ENCODE measurements at regions not wholly inside any gene's neighbourhood (a gene's known extent, or its start where the extent isn't known, plus 50 kb on each side); places are given as distances from the start of the nearest gene placed in this dataset.
"Not testable (repeated sequence)": the region's sequence is repeated elsewhere in the genome, so short reads cannot be mapped to it uniquely, and the experiment has no call there.

DNA sequence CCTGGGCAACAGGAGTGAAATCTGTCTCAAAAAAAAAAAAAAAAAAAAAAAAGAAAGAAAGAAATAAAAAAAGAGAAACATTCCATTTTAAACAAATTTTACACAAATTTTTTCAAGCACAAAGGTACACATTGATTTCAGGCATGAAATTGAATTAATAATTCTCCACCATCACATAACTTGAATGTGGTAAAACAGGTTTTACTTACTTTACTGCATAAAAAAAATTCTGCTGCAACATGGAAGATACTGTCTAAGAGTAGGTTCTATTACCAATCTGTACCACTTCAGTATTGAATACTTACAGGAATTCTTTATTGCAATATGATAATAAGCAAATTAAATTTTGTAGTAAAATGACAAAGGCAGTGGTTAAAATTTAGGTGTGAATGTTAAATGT, 271.6 kb upstream of the ARSJ start:
- H3K27me3 ChIP-seq (ENCODE audit: control insufficient read depth, insufficient read depth, low read length): no peaks in the 10 kb centered on the region
- no peaks in the 10 kb centered on the region for H4K20me1 ChIP-seq (ENCODE audit: control insufficient read depth, extremely low read depth, insufficient read depth, low read length)
- no peaks in the 10 kb centered on the region for H3K36me3 ChIP-seq (ENCODE audit: control insufficient read depth, insufficient read depth, low read length)
- TF ChIP-seq EZH2 (IDR thresholded peaks at IDR 0.05; ENCODE audit: low read length, missing control alignments): no peak
- no peaks in the 10 kb centered on the region for H3K4me1 ChIP-seq (ENCODE audit: control insufficient read depth, extremely low read depth, insufficient read depth, low read length)
- no peaks in the 10 kb centered on the region for H3K79me2 ChIP-seq (ENCODE audit: control insufficient read depth, insufficient read depth, low read length)
- H3K27ac ChIP-seq (ENCODE audit: insufficient read depth, low read length): no peak overlapping the region
- H2AFZ ChIP-seq (ENCODE audit: low read length): no peak overlapping the region
- no peak overlapping the region for H3K9ac ChIP-seq (ENCODE audit: insufficient read depth, low read length)
- no peaks in the 10 kb centered on the region for H3K9me3 ChIP-seq (ENCODE audit: control insufficient read depth, insufficient read depth, low read depth, low read length)
- no peak overlapping the region for H3K4me3 ChIP-seq (replicated peaks in 1 of 4; ENCODE audit: control extremely low read depth in 1 of 4, insufficient read depth in 1 of 4, low read depth in 3 of 4, low read length in 4 of 4)
- no peak for DNase-seq (ENCODE audit: low read depth in 2 of 2)
- no peak overlapping the region for H3K4me2 ChIP-seq (ENCODE audit: extremely low read depth, insufficient read depth, low read length)

DNA sequence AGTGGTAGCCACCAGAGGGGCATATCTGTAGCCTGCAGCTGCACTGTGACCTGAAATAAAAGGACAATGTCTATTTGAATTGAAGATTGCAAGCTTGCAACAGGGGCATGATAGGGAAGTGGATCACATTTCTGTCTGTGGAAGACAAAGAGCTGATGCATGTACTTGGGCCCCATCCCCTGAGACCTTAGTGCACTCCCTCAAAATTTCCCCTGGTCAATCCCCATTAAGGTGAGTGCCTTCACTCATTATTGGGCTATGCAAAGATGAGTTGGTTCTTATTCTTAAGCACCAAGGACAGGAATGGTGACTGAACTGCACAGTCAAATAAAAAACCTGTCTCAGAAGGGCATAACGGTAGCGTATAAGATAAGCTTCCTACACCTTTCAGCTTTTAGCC, 273.1 kb upstream of the ARSJ start:
- no peaks in the 10 kb centered on the region for H3K79me2 ChIP-seq (ENCODE audit: control insufficient read depth, insufficient read depth, low read length)
- H3K4me3 ChIP-seq (replicated peaks in 1 of 4; ENCODE audit: control extremely low read depth in 1 of 4, insufficient read depth in 1 of 4, low read depth in 3 of 4, low read length in 4 of 4): no peak overlapping the region
- no peak overlapping the region for H3K9ac ChIP-seq (ENCODE audit: insufficient read depth, low read length)
- TF ChIP-seq, protein P1, sequence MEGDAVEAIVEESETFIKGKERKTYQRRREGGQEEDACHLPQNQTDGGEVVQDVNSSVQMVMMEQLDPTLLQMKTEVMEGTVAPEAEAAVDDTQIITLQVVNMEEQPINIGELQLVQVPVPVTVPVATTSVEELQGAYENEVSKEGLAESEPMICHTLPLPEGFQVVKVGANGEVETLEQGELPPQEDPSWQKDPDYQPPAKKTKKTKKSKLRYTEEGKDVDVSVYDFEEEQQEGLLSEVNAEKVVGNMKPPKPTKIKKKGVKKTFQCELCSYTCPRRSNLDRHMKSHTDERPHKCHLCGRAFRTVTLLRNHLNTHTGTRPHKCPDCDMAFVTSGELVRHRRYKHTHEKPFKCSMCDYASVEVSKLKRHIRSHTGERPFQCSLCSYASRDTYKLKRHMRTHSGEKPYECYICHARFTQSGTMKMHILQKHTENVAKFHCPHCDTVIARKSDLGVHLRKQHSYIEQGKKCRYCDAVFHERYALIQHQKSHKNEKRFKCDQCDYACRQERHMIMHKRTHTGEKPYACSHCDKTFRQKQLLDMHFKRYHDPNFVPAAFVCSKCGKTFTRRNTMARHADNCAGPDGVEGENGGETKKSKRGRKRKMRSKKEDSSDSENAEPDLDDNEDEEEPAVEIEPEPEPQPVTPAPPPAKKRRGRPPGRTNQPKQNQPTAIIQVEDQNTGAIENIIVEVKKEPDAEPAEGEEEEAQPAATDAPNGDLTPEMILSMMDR (conservative IDR thresholded peaks at IDR 0.05 in 1 of 2, IDR thresholded peaks at IDR 0.05 in 1 of 2; ENCODE audit: low read depth in 1 of 2, low read length in 2 of 2): no peak
- no peak for TF ChIP-seq EZH2 (IDR thresholded peaks at IDR 0.05; ENCODE audit: low read length, missing control alignments)
- H3K4me1 ChIP-seq (ENCODE audit: control insufficient read depth, extremely low read depth, insufficient read depth, low read length): no peaks in the 10 kb centered on the region
- H3K36me3 ChIP-seq (ENCODE audit: control insufficient read depth, insufficient read depth, low read length): no peaks in the 10 kb centered on the region
- no peak overlapping the region for H3K27ac ChIP-seq (ENCODE audit: insufficient read depth, low read length)
- H3K27me3 ChIP-seq (ENCODE audit: control insufficient read depth, insufficient read depth, low read length): no peaks in the 10 kb centered on the region
- DNase-seq (ENCODE audit: low read depth in 2 of 2): no peak
- H3K4me2 ChIP-seq (ENCODE audit: extremely low read depth, insufficient read depth, low read length): no peak overlapping the region
- no peaks in the 10 kb centered on the region for H3K9me3 ChIP-seq (ENCODE audit: control insufficient read depth, insufficient read depth, low read depth, low read length)
- H4K20me1 ChIP-seq (ENCODE audit: control insufficient read depth, extremely low read depth, insufficient read depth, low read length): no peaks in the 10 kb centered on the region
- no peak overlapping the region for H2AFZ ChIP-seq (ENCODE audit: low read length)

DNA sequence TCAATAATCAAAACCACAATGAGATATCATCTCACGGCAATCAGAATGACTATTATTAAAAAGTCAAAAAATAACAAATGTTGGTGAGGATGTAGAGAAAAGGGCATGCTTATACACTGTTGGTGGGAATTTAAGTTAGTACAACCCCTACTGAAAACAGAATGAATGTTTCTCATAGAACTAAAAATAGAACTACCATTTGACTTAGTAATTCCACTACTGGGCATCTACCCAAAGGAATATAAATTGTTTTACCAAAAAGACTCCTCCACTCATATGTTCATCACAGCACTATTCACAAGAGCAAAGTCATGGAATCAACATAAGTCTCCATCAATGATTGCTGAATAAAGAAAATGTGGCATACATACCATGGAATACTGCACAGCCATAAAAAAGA, 278.1 kb upstream of the ARSJ start:
- Histone ChIP-seq H3K27me3 (ENCODE audit: control insufficient read depth, insufficient read depth, low read length) (no peaks in the 10 kb centered on the region), H3K4me2 (ENCODE audit: extremely low read depth, insufficient read depth, low read length) (no peak overlapping the region), H4K20me1 (ENCODE audit: control insufficient read depth, extremely low read depth, insufficient read depth, low read length) (no peaks in the 10 kb centered on the region), H3K36me3 (ENCODE audit: control insufficient read depth, insufficient read depth, low read length) (no peaks in the 10 kb centered on the region), H2AFZ (ENCODE audit: low read length) (no peak overlapping the region), H3K4me1 (ENCODE audit: control insufficient read depth, extremely low read depth, insufficient read depth, low read length) (no peaks in the 10 kb centered on the region), H3K4me3 (replicated peaks in 1 of 4; ENCODE audit: control extremely low read depth in 1 of 4, insufficient read depth in 1 of 4, low read depth in 3 of 4, low read length in 4 of 4) (no peak overlapping the region), H3K27ac (ENCODE audit: insufficient read depth, low read length) (no peak overlapping the region), H3K9me3 (ENCODE audit: control insufficient read depth, insufficient read depth, low read depth, low read length) (no peaks in the 10 kb centered on the region), H3K79me2 (ENCODE audit: control insufficient read depth, insufficient read depth, low read length) (no peaks in the 10 kb centered on the region), H3K9ac (ENCODE audit: insufficient read depth, low read length) (no peak overlapping the region)
- DNase-seq (ENCODE audit: low read depth in 2 of 2): peak; percentile 70 to 76
- TF ChIP-seq, protein P1 (conservative IDR thresholded peaks at IDR 0.05 in 1 of 2, IDR thresholded peaks at IDR 0.05 in 1 of 2; ENCODE audit: low read depth in 1 of 2, low read length in 2 of 2): no peak
- no peak for TF ChIP-seq EZH2 (IDR thresholded peaks at IDR 0.05; ENCODE audit: low read length, missing control alignments)

DNA sequence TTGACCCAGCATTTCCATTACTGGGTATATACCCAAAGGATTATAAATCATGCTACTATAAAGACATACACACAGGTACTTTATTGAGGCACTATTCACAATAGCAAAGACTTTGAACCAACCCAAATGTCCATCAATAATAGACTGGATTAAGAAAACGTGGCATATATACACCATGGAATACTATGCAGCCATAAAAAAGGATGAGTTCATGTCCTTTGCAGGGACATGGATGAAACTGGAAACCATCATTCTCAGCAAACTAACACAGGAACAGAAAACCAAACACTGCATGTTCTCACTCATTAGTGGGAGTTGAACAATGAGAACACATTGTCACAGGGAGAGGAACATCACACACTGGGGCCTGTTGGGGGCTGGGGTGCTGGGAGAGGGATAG, 283.0 kb upstream of the ARSJ start:
- not testable (repeated sequence) for H3K79me2 ChIP-seq (ENCODE audit: control insufficient read depth, insufficient read depth, low read length); H3K4me2 ChIP-seq (ENCODE audit: extremely low read depth, insufficient read depth, low read length); H3K27ac ChIP-seq (ENCODE audit: insufficient read depth, low read length); H3K9ac ChIP-seq (ENCODE audit: insufficient read depth, low read length); H4K20me1 ChIP-seq (ENCODE audit: control insufficient read depth, extremely low read depth, insufficient read depth, low read length); H2AFZ ChIP-seq (ENCODE audit: low read length); H3K36me3 ChIP-seq (ENCODE audit: control insufficient read depth, insufficient read depth, low read length); H3K4me1 ChIP-seq (ENCODE audit: control insufficient read depth, extremely low read depth, insufficient read depth, low read length); DNase-seq (ENCODE audit: low read depth in 2 of 2); H3K27me3 ChIP-seq (ENCODE audit: control insufficient read depth, insufficient read depth, low read length); H3K4me3 ChIP-seq (replicated peaks in 1 of 4; ENCODE audit: control extremely low read depth in 1 of 4, insufficient read depth in 1 of 4, low read depth in 3 of 4, low read length in 4 of 4); H3K9me3 ChIP-seq (ENCODE audit: control insufficient read depth, insufficient read depth, low read depth, low read length)

All from fibroblast of lung (primary cell).